T-helper 2 cell treated with Interferon-gamma antibody and Interleukin-4, amounts not matched to agents 5 μg/mL and 100 μg/mL, for 36 hours (primary cell): ENCODE measurements at regions not wholly inside any gene's neighbourhood (a gene's known extent, or its start where the extent isn't known, plus 50 kb on each side); places are given as distances from the start of the nearest gene placed in this dataset.
"Not testable (repeated sequence)": the region's sequence is repeated elsewhere in the genome, so short reads cannot be mapped to it uniquely, and the experiment has no call there.

Experiments
- DNase-seq: peaks from one replicate; pipeline ENCODE4 v3.0.0; 2021; ENCODE audit warnings: low spot score
- H3K27ac Mint-ChIP-seq: one replicate; pipeline ENCODE4 v1.8.0; 2021; ENCODE audit warnings: mild to moderate bottlenecking, mixed read lengths
- H3K27me3 Mint-ChIP-seq: one replicate; pipeline ENCODE4 v1.8.0; 2021; ENCODE audit warnings: low read depth, mixed read lengths
- H3K36me3 Mint-ChIP-seq: one replicate; pipeline ENCODE4 v1.8.0; 2021; ENCODE audit warnings: low read depth, mixed read lengths
- H3K4me1 Mint-ChIP-seq: one replicate; pipeline ENCODE4 v1.8.0; 2021; ENCODE audit warnings: low read depth, mixed read lengths
- H3K4me3 Mint-ChIP-seq: one replicate; pipeline ENCODE4 v1.8.0; 2022; ENCODE audit warnings: mild to moderate bottlenecking, moderate library complexity, mixed read lengths
- H3K9me3 Mint-ChIP-seq: one replicate; pipeline ENCODE4 v1.8.0; 2021; ENCODE audit warnings: mixed read lengths

GRCh38 chr5:23763170-23763569 is 255.8 kb downstream of the PRDM9 start:
- H3K36me3 Mint-ChIP-seq: no peaks in the 10 kb centered on the region
- H3K4me1 Mint-ChIP-seq: no peaks in the 10 kb centered on the region
- no peak overlapping the region for H3K27ac Mint-ChIP-seq
- H3K27me3 Mint-ChIP-seq: no peaks in the 10 kb centered on the region
- no peak overlapping the region for H3K4me3 Mint-ChIP-seq
- no peak for DNase-seq
- peaks cover 16% of the 10 kb centered on the region for H3K9me3 Mint-ChIP-seq

- Mint-ChIP-seq H3K9me3 (peaks cover 44% of the 10 kb centered on the region), H3K4me3 (no peak overlapping the region), H3K27me3 (no peaks in the 10 kb centered on the region), H3K36me3 (no peaks in the 10 kb centered on the region), H3K27ac (no peak overlapping the region), H3K4me1 (no peaks in the 10 kb centered on the region)
- DNase-seq: no peak
These were observed 269.3 kb downstream of the PRDM9 start for GRCh38 chr5:23776684-23777083.

- H3K4me1 Mint-ChIP-seq, H3K4me3 Mint-ChIP-seq, H3K36me3 Mint-ChIP-seq, H3K27ac Mint-ChIP-seq, DNase-seq, H3K27me3 Mint-ChIP-seq: not testable (repeated sequence)
- peaks cover 36% of the 10 kb centered on the region for H3K9me3 Mint-ChIP-seq
These were observed 292.9 kb downstream of the PRDM9 start for GRCh38 chr5:23800307-23800706.

GRCh38 chr5:23820765-23821471 is 313.5 kb downstream of the PRDM9 start:
- Mint-ChIP-seq H3K4me1 (no peaks in the 10 kb centered on the region), H3K9me3 (peaks cover 18% of the 10 kb centered on the region), H3K4me3 (no peak overlapping the region), H3K27ac (no peak overlapping the region), H3K27me3 (no peaks in the 10 kb centered on the region), H3K36me3 (no peaks in the 10 kb centered on the region)
- no peak for DNase-seq

- no peaks in the 10 kb centered on the region for H3K36me3 Mint-ChIP-seq
- H3K9me3 Mint-ChIP-seq: peaks cover 33% of the 10 kb centered on the region
- H3K27ac Mint-ChIP-seq: no peak overlapping the region
- no peak overlapping the region for H3K4me3 Mint-ChIP-seq
- DNase-seq: no peak
- H3K4me1 Mint-ChIP-seq: no peaks in the 10 kb centered on the region
- no peaks in the 10 kb centered on the region for H3K27me3 Mint-ChIP-seq
These were observed 316.1 kb downstream of the PRDM9 start for GRCh38 chr5:23823521-23823920.

GRCh38 chr5:23825196-23825595 is 317.8 kb downstream of the PRDM9 start:
- no peak overlapping the region for H3K4me3 Mint-ChIP-seq
- H3K9me3 Mint-ChIP-seq: peaks cover 35% of the 10 kb centered on the region

GRCh38 chr5:23840083-23840482 is 332.7 kb downstream of the PRDM9 start:
- no peaks in the 10 kb centered on the region for H3K4me1 Mint-ChIP-seq
- H3K4me3 Mint-ChIP-seq: no peak overlapping the region
- no peaks in the 10 kb centered on the region for H3K36me3 Mint-ChIP-seq
- H3K27me3 Mint-ChIP-seq: no peaks in the 10 kb centered on the region
- no peak for DNase-seq
- no peak overlapping the region for H3K27ac Mint-ChIP-seq
- peaks cover 48% of the 10 kb centered on the region for H3K9me3 Mint-ChIP-seq

More at GRCh38 chr5:23825196-23825595, 317.8 kb downstream of the PRDM9 start:
- Mint-ChIP-seq H3K36me3 (no peaks in the 10 kb centered on the region), H3K27ac (no peak overlapping the region), H3K4me1 (no peaks in the 10 kb centered on the region), H3K27me3 (no peaks in the 10 kb centered on the region)
- no peak for DNase-seq

DNA sequence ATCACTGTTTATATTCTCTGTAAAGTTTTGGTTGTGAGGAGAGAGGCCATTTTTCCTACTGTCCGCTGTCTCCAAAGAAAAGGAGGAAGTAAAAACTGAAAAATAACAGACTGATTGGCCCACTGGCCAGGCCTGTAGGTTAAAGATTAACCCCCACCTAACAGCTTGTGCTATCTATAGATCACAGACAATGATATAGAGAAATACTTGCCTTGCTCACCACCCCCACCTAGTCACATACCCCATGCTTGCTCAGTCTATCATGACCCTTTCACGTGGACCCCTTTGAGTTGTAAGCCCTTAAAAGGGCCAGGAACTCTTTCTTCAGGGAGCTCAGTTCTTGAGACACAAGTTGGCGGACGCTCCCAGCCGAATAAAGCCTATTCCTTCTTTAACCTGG is 357.4 kb downstream of the PRDM9 start:
- no peak for DNase-seq
- Mint-ChIP-seq H3K27ac (no peak overlapping the region), H3K9me3 (peaks cover 23% of the 10 kb centered on the region), H3K36me3 (no peaks in the 10 kb centered on the region), H3K4me3 (no peak overlapping the region), H3K4me1 (no peaks in the 10 kb centered on the region), H3K27me3 (no peaks in the 10 kb centered on the region)

DNA sequence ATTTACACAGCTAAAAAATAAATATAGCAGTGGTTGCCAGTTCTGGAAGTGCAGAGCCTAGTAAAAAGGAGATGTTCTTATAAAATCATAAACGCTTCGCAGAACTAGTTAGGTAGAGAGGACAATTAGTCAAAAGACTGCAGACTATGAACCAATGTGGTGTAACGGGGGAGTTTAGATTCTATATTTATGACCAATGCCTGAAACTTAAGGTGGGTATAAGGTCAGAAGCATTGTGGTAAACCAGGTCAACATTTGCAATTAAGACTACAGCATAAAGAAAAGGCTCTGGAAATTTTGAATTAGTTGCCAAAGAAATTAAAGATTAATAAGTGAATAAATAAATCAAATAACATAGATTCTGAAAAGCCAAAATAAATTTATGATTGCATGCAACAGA is 370.4 kb downstream of the PRDM9 start:
- DNase-seq: no peak
- Mint-ChIP-seq H3K4me1 (no peaks in the 10 kb centered on the region), H3K27me3 (no peaks in the 10 kb centered on the region), H3K36me3 (no peaks in the 10 kb centered on the region), H3K9me3 (peaks cover 14% of the 10 kb centered on the region), H3K4me3 (no peak overlapping the region), H3K27ac (no peak overlapping the region)

DNA sequence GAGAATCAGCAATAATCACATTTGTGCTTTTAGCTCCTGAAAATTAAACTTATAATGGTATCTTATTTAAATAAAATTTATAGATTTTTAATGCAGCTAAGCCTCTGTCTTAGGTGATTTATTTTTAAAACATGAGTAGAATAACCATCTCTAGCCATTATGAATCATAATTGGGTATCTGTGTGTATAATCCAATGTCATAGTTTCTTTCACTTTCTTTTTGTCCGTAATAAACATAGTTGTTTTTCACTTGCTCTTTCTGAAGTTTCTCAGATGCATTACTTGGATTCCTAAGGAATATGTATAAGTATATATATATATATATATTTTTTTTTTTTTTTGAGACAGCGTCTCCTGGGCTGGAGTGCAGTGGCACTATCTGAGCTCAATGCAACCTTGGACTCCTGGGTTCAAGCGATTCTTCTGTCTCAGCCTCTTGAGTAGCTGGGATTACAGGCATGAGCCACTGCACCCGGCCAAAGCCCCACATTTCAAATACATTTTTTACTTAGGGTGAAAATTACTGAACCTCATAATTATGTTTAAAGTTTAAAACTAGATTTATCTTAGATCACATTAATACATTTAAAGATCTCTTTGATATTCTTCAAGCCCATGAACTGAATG is 377.1 kb downstream of the PRDM9 start:
- H3K36me3 Mint-ChIP-seq: no peaks in the 10 kb centered on the region
- DNase-seq: no peak
- H3K4me3 Mint-ChIP-seq: no peak overlapping the region
- H3K27ac Mint-ChIP-seq: no peak overlapping the region
- H3K27me3 Mint-ChIP-seq: no peaks in the 10 kb centered on the region
- H3K9me3 Mint-ChIP-seq: peaks cover 27% of the 10 kb centered on the region
- no peaks in the 10 kb centered on the region for H3K4me1 Mint-ChIP-seq

DNA sequence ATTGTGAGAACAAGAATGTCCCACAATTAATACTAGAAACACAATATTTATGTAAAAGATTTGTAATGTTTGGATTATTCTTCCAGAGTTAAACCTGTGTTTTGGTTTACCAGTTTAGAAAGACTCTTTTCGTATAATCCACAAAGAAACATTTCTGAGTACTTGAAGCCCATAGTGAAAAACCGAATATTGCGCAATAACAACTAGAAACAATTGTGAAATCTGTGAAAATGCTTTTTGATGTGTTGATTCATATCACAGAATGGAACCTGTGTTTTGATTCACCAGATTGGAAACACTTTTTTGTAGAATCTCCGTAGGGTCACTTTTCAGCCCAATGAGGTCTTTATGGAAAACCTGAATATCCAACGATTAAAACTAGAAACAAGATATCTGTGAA is 386.2 kb downstream of the PRDM9 start:
- H3K4me3 Mint-ChIP-seq: no peak overlapping the region
- H3K9me3 Mint-ChIP-seq: peaks cover 17% of the 10 kb centered on the region
- no peaks in the 10 kb centered on the region for H3K4me1 Mint-ChIP-seq
- DNase-seq: no peak
- H3K36me3 Mint-ChIP-seq: no peaks in the 10 kb centered on the region
- H3K27ac Mint-ChIP-seq: no peak overlapping the region
- no peaks in the 10 kb centered on the region for H3K27me3 Mint-ChIP-seq

DNA sequence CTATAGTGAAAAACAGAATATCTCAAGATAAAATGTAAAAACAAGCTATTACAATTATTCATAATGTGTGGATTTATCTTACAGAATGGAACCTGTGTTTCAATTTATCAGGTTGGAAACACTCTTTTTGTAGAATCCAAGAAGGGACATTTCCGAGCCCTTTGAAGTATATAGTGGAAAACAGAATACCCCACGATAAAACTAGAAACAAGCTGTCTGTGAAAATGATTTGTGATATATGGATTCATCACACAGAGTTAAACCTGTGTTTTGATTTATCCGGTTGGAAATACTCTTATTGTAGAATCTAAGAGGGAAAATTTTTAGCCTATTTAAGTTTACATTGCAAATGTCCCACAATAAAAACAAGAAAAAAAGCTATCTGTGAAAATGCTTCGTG is 388.2 kb downstream of the PRDM9 start:
- Mint-ChIP-seq H3K27ac (no peak overlapping the region), H3K4me1 (no peaks in the 10 kb centered on the region), H3K27me3 (no peaks in the 10 kb centered on the region), H3K9me3 (peaks cover 15% of the 10 kb centered on the region), H3K4me3 (no peak overlapping the region), H3K36me3 (no peaks in the 10 kb centered on the region)
- DNase-seq: no peak

DNA sequence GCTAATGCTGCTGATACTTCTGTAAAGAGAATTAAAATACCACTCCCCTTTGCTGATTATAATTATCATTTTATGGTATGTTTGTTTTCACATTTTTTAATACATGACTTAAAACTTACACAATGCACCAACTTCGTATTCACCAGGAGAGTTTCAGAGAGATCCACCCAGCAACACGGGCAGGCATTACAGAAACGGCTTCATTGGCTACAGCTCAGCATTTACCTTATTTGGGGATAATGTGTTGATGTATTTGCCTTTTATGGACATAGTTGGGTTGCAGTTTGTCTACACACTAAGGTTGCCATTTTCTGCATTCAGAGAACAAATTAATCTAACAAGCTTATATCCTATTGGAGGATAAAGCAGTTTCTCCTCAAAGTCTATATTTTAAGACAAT is 423.6 kb downstream of the PRDM9 start:
- H3K27ac Mint-ChIP-seq: no peak overlapping the region
- no peak overlapping the region for H3K4me3 Mint-ChIP-seq
- no peaks in the 10 kb centered on the region for H3K27me3 Mint-ChIP-seq
- no peak for DNase-seq
- H3K4me1 Mint-ChIP-seq: no peaks in the 10 kb centered on the region
- H3K36me3 Mint-ChIP-seq: no peaks in the 10 kb centered on the region
- H3K9me3 Mint-ChIP-seq: peaks cover 31% of the 10 kb centered on the region

DNA sequence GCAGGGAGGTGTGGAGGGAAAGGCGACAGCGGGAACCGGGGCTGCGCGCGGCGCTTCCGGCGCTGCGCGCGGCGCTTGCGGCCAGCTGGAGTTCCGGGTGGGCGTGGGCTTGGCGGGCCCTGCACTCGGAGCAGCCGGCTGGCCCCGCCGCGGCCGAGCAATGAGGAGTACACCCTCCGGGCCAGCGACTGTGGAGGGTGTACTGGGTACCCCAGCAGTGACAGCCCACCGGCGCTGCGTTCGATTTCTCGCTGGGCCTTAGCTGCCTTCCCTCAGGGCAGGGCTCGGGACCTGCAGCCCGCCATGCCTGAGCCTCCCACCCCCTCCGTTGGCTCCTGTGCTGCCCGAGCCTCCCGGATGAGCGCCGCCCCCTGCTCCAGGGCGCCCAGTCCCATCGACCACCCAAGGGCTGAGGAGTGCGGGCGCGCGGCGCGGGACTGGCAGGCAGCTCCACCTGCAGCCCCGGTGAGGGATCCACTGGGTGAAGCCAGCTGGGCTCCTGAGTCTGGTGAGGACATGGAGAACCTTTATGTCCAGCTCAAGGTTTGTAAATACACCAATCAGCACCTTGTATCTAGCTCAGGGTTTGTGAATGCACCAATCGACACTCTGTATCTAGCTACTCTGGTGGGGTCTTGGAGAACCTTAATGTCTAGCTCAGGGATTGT is 444.0 kb downstream of the PRDM9 start:
- H3K9me3 Mint-ChIP-seq: peaks cover 52% of the 10 kb centered on the region
- not testable (repeated sequence) for H3K27me3 Mint-ChIP-seq, H3K36me3 Mint-ChIP-seq, H3K4me1 Mint-ChIP-seq, H3K27ac Mint-ChIP-seq, DNase-seq
- H3K4me3 Mint-ChIP-seq: peak overlapping the region; percentile 55
